K562 (cell line): ENCODE measurements at regions not wholly inside any gene's neighbourhood (a gene's known extent, or its start where the extent isn't known, plus 50 kb on each side); places are given as distances from the start of the nearest gene placed in this dataset.

Source experiments
- ATAC-seq: fragments of 200-7000 bp; cut with Tn5 transposase; 3 replicates; pipeline ENCODE4 v1.9.1; 2020; ENCODE audit warnings: moderate library complexity
- BruUV-seq: library from RNA; stranded (reverse); fragments of 400-500 nt; replicated peaks from 2 replicates; lab custom pipeline; 2021; lab: Mats Ljungman, UMichigan
- CTCF ChIA-PET: fragments of 300-600 bp; formaldehyde crosslinking; extraction: SDS; loops from one replicate; lab custom pipeline; 2021; ENCODE audit warnings: low intra/inter-chr PET ratio; lab: Yijun Ruan, JAX
- POLR2A ChIA-PET: fragments of 300-600, 350-650 bp; sonication (Branson Sonifier 250); formaldehyde crosslinking; extraction: SDS; loops from one replicate; lab custom pipeline; 2021; ENCODE audit warnings: antibody characterized with exemption, inconsistent platforms; lab: Yijun Ruan, JAX
- DNase-seq, 4 experiments: peaks; one replicate each; pipeline versions ENCODE4 v3.0.0 to v3.0.0-alpha.2; 2011 to 2018; ENCODE audit warnings: low spot score in 3 of 4, mixed read lengths in 3 of 4; ENCODE audit errors: extremely low read depth in 1 of 4
- FAIRE-seq: peaks from 2 replicates; lab custom pipeline; 2011; peaks lifted over from hg19 to GRCh38; lab: Jason Lieb, UNC
- H2AFZ ChIP-seq: 2 replicates; pipeline ENCODE4 v1.6.0; 2011; ENCODE audit warnings: low read depth, low read length, control low read depth, inconsistent platforms
- H3K27ac ChIP-seq: fragments of 200-600 bp; 3 replicates; pipeline ENCODE4 v1.8.0; 2011; ENCODE audit warnings: low read depth, mild to moderate bottlenecking, control low read depth, inconsistent platforms, low read length, moderate library complexity, mixed read lengths; ENCODE audit errors: extremely low read depth
- H3K27me3 ChIP-seq, 2 experiments: fragments of 300-600 bp in 1 of 2; 2 replicates in 1 of 2; 3 replicates in 1 of 2; pipeline versions ENCODE4 v1.6.0 to v1.8.0; 2011; ENCODE audit warnings: inconsistent platforms in 2 of 2, low read length in 2 of 2, mild to moderate bottlenecking in 1 of 2, mixed read lengths in 1 of 2, moderate library complexity in 1 of 2; ENCODE audit not compliant: control insufficient read depth in 2 of 2, insufficient read depth in 2 of 2
- H3K36me3 ChIP-seq: fragments of 300-600 bp; 3 replicates; pipeline ENCODE4 v1.8.0; 2011; ENCODE audit warnings: mild to moderate bottlenecking, low read length, inconsistent platforms; ENCODE audit not compliant: control insufficient read depth, insufficient read depth
- H3K4me1 ChIP-seq, 2 experiments: fragments of 200-600 bp in 1 of 2; replicated peaks in 1 of 2; 2 replicates in 1 of 2; 3 replicates in 1 of 2; pipeline versions ENCODE4 v1.5.1 to v1.8.0; 2011; ENCODE audit warnings: inconsistent platforms in 2 of 2, low read length in 2 of 2, mild to moderate bottlenecking in 1 of 2, mixed read lengths in 1 of 2, moderate library complexity in 1 of 2; ENCODE audit not compliant: control insufficient read depth in 2 of 2, insufficient read depth in 2 of 2
- H3K4me2 ChIP-seq: 2 replicates; pipeline ENCODE4 v1.6.1; 2011; ENCODE audit warnings: low read length, control low read depth, inconsistent platforms, mixed read lengths; ENCODE audit not compliant: insufficient read depth
- H3K4me3 ChIP-seq: fragments of 200-600 bp; sonication (generic), shearing (Covaris generic); 2 replicates; pipeline ENCODE4 v1.5.1; 2016; ENCODE audit warnings: control low read depth, inconsistent platforms
- H3K79me2 ChIP-seq: fragments of 200-600 bp; 3 replicates; pipeline ENCODE4 v1.8.0; 2011; ENCODE audit warnings: low read length, inconsistent platforms; ENCODE audit not compliant: control insufficient read depth, insufficient read depth
- H3K9ac ChIP-seq, 2 experiments: 2 replicates each; pipeline versions ENCODE4 v1.6.0 to v1.6.1; 2011; ENCODE audit warnings: low read depth in 2 of 2, low read length in 2 of 2, control low read depth in 1 of 2, inconsistent platforms in 1 of 2, mild to moderate bottlenecking in 1 of 2, mixed read lengths in 1 of 2; ENCODE audit not compliant: insufficient read depth in 1 of 2
- H3K9me1 ChIP-seq: one replicate; pipeline ENCODE4 v1.6.0; 2011; ENCODE audit warnings: inconsistent platforms, mild to moderate bottlenecking, low read length, moderate library complexity; ENCODE audit not compliant: control insufficient read depth, insufficient read depth
- H3K9me3 ChIP-seq: replicated peaks from 2 replicates; pipeline ENCODE4 v1.5.1; 2011; ENCODE audit warnings: low read depth, low read length, inconsistent platforms; ENCODE audit not compliant: control insufficient read depth, insufficient read depth
- H4K20me1 ChIP-seq: replicated peaks from 2 replicates; pipeline ENCODE4 v1.6.1; 2011; ENCODE audit warnings: low read length, inconsistent platforms, mixed read lengths; ENCODE audit not compliant: control insufficient read depth, insufficient read depth
- BHLHE40 ChIP-seq: IDR thresholded peaks from 2 replicates; pipeline ENCODE4 v1.6.1; 2011; ENCODE audit warnings: low read length, improper control_type of control experiment
- ELF2 ChIP-seq: fragments of 250-450 bp; sonication (Bioruptor Pico); IDR thresholded peaks from 2 replicates; pipeline ENCODE4 v1.5.0; 2021; ENCODE audit warnings: mild to moderate bottlenecking
- ERF ChIP-seq: fragments of 450-650 bp; formaldehyde crosslinking; IDR thresholded peaks from 2 replicates; pipeline ENCODE4 v1.4.0; 2020; ENCODE audit warnings: mild to moderate bottlenecking, mixed read lengths
- FOXK2 ChIP-seq, 2 experiments: fragments of 450-650 bp; IDR thresholded peaks in 1 of 2; conservative IDR thresholded peaks in 1 of 2; 2 replicates each; pipeline ENCODE4 v1.6.1; 2016; ENCODE audit warnings: low read depth in 2 of 2, mild to moderate bottlenecking in 1 of 2
- KLF13 ChIP-seq: fragments of 450-650 bp; IDR thresholded peaks from 2 replicates; pipeline ENCODE4 v1.6.1; 2016; ENCODE audit warnings: missing genetic modification characterization, low read depth, mild to moderate bottlenecking, missing compliant biosample characterization, moderate library complexity, borderline replicate concordance
- LEF1 ChIP-seq: fragments of 450-650 bp; IDR thresholded peaks from 2 replicates; pipeline ENCODE4 v1.6.1; 2016; ENCODE audit warnings: mild to moderate bottlenecking
- MYNN ChIP-seq, 2 experiments: sonication (generic); formaldehyde crosslinking in 1 of 2; IDR thresholded peaks; 2 replicates each; pipeline versions ENCODE4 v1.5.0 to v1.6.1; 2016 to 2020; ENCODE audit warnings: antibody characterized with exemption in 1 of 2, missing genetic modification reagents in 1 of 2
- NCOA2 ChIP-seq, 2 experiments: fragments of 450-650 bp; IDR thresholded peaks; 2 replicates each; pipeline ENCODE4 v1.6.1; 2018; ENCODE audit warnings: mild to moderate bottlenecking in 2 of 2, moderate library complexity in 1 of 2; ENCODE audit not compliant: partially characterized antibody in 2 of 2
- PHF20 ChIP-seq: fragments of 450-650 bp; IDR thresholded peaks from 2 replicates; pipeline ENCODE4 v1.6.1; 2018; ENCODE audit not compliant: partially characterized antibody
- RHOXF2B ChIP-seq: fragments of 250-450 bp; sonication (Bioruptor Pico); conservative IDR thresholded peaks from 2 replicates; pipeline ENCODE4 v1.5.1; 2021
- SOX6 ChIP-seq: fragments of 450-650 bp; IDR thresholded peaks from 2 replicates; pipeline ENCODE4 v1.6.1; 2014; ENCODE audit warnings: mild to moderate bottlenecking
- ZNF121 ChIP-seq: sonication (generic); formaldehyde crosslinking; conservative IDR thresholded peaks from 2 replicates; pipeline ENCODE4 v1.8.0; 2022; ENCODE audit warnings: missing genetic modification reagents
- WGBS: fragments of 100-300 bp; shearing (Covaris generic); methylation state at CpG from one replicate; pipeline ENCODE4 v1.1.6; 2016; ENCODE audit warnings: low coverage, mixed read lengths; ENCODE audit not compliant: insufficient coverage; ENCODE audit errors: missing lambda C conversion rate; 5-methylcytosine and 5-hydroxymethylcytosine counted together
- in situ Hi-C: fragments of 300-500 bp; cut with MboI; formaldehyde crosslinking; loops from 4 replicates; pipeline ENCODE4 v1.15.0; 2018; ENCODE audit warnings: inconsistent platforms, mixed read lengths
- intact Hi-C: fragments of 100-400 bp; cut with micrococcal nuclease; formaldehyde crosslinking; loops from 2 replicates; pipeline ENCODE4 v1.14.2; 2022
- TF ChIP-seq, protein P1 (sequence below): fragments of 250-450 bp; sonication (Bioruptor Pico); IDR thresholded peaks from 2 replicates; pipeline ENCODE4 v1.4.0; 2020
- TF ChIP-seq, protein P2 (sequence below), 2 experiments: IDR thresholded peaks; 2 replicates each; pipeline ENCODE4 v1.6.1; 2012; ENCODE audit warnings: improper control_type of control experiment in 2 of 2, low read depth in 2 of 2, low read length in 2 of 2, borderline replicate concordance in 1 of 2
- TF ChIP-seq, protein P3 (sequence below): fragments of 450-650 bp; IDR thresholded peaks from 2 replicates; pipeline ENCODE4 v1.6.1; 2018; ENCODE audit warnings: mild to moderate bottlenecking, low read depth; ENCODE audit not compliant: partially characterized antibody
- TF ChIP-seq, protein P4 (sequence below): fragments of 250-450 bp; sonication (Bioruptor Pico); IDR thresholded peaks from 2 replicates; pipeline ENCODE4 v1.4.0; 2020; ENCODE audit warnings: mild to moderate bottlenecking, moderate library complexity

DNA sequence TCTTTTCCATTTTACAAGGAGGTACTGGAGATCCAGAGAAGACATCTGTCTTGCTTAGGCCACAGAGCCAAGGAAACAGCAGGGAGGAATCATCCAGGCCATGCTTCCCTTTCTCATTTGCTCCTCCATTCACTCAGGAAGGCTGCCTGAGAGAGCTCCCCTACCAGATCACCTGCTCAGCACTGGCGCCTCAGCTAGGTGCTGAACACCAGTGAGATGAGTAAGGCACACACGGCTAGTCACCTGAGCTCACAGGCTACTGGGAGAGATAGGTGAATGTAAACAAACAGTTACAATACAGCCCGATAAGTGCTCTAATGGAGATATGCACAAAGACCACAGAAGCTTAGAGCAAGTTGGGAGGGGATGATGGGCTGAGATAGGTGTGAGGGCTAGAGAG, 149.8 kb upstream of the ARHGEF9 start (continued):
- TF ChIP-seq, protein P1, sequence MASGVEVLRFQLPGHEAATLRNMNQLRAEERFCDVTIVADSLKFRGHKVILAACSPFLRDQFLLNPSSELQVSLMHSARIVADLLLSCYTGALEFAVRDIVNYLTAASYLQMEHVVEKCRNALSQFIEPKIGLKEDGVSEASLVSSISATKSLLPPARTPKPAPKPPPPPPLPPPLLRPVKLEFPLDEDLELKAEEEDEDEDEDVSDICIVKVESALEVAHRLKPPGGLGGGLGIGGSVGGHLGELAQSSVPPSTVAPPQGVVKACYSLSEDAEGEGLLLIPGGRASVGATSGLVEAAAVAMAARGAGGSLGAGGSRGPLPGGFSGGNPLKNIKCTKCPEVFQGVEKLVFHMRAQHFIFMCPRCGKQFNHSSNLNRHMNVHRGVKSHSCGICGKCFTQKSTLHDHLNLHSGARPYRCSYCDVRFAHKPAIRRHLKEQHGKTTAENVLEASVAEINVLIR (CRISPR knock-in tag) = no peak
- no peak for TF ChIP-seq ERF (CRISPR knock-in tag)
- TF ChIP-seq, protein P2, sequence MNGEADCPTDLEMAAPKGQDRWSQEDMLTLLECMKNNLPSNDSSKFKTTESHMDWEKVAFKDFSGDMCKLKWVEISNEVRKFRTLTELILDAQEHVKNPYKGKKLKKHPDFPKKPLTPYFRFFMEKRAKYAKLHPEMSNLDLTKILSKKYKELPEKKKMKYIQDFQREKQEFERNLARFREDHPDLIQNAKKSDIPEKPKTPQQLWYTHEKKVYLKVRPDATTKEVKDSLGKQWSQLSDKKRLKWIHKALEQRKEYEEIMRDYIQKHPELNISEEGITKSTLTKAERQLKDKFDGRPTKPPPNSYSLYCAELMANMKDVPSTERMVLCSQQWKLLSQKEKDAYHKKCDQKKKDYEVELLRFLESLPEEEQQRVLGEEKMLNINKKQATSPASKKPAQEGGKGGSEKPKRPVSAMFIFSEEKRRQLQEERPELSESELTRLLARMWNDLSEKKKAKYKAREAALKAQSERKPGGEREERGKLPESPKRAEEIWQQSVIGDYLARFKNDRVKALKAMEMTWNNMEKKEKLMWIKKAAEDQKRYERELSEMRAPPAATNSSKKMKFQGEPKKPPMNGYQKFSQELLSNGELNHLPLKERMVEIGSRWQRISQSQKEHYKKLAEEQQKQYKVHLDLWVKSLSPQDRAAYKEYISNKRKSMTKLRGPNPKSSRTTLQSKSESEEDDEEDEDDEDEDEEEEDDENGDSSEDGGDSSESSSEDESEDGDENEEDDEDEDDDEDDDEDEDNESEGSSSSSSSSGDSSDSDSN (IDR thresholded peaks at IDR 0.05; ENCODE audit: borderline replicate concordance in 1 of 2, low read depth in 2 of 2, low read length in 2 of 2) = no peak
- TF ChIP-seq, protein P3, sequence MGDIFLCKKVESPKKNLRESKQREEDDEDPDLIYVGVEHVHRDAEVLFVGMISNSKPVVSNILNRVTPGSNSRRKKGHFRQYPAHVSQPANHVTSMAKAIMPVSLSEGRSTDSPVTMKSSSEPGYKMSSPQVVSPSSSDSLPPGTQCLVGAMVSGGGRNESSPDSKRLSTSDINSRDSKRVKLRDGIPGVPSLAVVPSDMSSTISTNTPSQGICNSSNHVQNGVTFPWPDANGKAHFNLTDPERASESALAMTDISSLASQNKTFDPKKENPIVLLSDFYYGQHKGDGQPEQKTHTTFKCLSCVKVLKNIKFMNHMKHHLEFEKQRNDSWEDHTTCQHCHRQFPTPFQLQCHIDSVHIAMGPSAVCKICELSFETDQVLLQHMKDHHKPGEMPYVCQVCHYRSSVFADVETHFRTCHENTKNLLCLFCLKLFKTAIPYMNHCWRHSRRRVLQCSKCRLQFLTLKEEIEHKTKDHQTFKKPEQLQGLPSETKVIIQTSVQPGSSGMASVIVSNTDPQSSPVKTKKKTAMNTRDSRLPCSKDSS = no peak
- TF ChIP-seq RHOXF2B (CRISPR knock-in tag) = no peak
- TF ChIP-seq, all 486 proteins: peak for 0

DNA sequence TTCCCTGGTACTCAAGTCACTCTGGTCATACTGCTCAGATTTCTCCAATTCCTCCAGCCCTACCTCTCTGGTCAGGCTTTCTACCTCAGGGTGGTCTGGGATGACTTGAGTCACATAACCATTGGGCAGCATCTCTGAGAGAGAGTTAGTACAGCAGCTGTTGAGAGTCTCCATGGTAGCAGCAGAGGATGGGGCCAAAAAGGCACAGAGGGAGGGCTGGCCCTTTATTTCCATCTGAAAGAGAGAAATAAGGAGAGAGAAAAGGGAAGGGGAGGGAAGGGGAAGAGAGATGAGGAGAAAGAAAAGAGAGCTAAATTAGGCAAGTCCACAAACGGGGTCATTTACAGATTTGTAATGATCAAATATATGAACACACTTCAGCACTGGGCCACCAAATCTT, 149.1 kb upstream of the ARHGEF9 start:
- no peaks in the 10 kb centered on the region for H3K79me2 ChIP-seq
- H3K4me1 ChIP-seq = no peaks in the 10 kb centered on the region
- no peaks in the 10 kb centered on the region for H3K9me3 ChIP-seq
- intact Hi-C loops = no loop called here
- WGBS = 0% methylated on average over 1 of the region's 1 CpG
- no peak for DNase-seq
- no peak overlapping the region for H3K4me3 ChIP-seq
- H3K9me1 ChIP-seq = no peaks in the 10 kb centered on the region
- POLR2A ChIA-PET = interaction anchor here (0.6 kb wide), 1 partner anchor 525 kb away, joined by 3 read pairs; no protein-coding TSS in a partner anchor
- no peaks in the 10 kb centered on the region for H3K36me3 ChIP-seq
- no peak overlapping the region for H2AFZ ChIP-seq
- CTCF ChIA-PET = no interaction called here
- FAIRE-seq = no peak
- no peaks in the 10 kb centered on the region for H3K27me3 ChIP-seq
- H3K27ac ChIP-seq = no peak overlapping the region
- in situ Hi-C loops = no loop called here
- BruUV-seq = no TSS peak
- H3K9ac ChIP-seq = no peak overlapping the region
- no peak for ATAC-seq
- H4K20me1 ChIP-seq = no peaks in the 10 kb centered on the region
- H3K4me2 ChIP-seq = no peak overlapping the region
- TF ChIP-seq LEF1 (no peak), SOX6 (no peak), ELF2 (no peak), KLF13 (no peak), BHLHE40 (no peak), MYNN (IDR thresholded peaks at IDR 0.05) (no peak), MYNN (CRISPR knock-in tag; IDR thresholded peaks at IDR 0.05) (no peak), PHF20 (no peak), FOXK2 (conservative IDR thresholded peaks at IDR 0.05 in 1 of 2, IDR thresholded peaks at IDR 0.05 in 1 of 2; ENCODE audit: low read depth in 2 of 2) (no peak), NCOA2 (IDR thresholded peaks at IDR 0.05; ENCODE audit: partially characterized antibody in 2 of 2) (no peak), ZNF121 (CRISPR knock-in tag) (no peak)
- TF ChIP-seq, protein P4, sequence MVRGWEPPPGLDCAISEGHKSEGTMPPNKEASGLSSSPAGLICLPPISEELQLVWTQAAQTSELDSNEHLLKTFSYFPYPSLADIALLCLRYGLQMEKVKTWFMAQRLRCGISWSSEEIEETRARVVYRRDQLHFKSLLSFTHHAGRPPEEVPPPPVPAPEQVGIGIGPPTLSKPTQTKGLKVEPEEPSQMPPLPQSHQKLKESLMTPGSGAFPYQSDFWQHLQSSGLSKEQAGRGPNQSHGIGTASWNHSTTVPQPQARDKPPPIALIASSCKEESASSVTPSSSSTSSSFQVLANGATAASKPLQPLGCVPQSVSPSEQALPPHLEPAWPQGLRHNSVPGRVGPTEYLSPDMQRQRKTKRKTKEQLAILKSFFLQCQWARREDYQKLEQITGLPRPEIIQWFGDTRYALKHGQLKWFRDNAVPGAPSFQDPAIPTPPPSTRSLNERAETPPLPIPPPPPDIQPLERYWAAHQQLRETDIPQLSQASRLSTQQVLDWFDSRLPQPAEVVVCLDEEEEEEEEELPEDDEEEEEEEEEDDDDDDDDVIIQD (CRISPR knock-in tag) = no peak
